HG03095 (cell line): ENCODE measurements at regions not wholly inside any gene's neighbourhood (a gene's known extent, or its start where the extent isn't known, plus 50 kb on each side); places are given as distances from the start of the nearest gene placed in this dataset.
"Not testable (repeated sequence)": the region's sequence is repeated elsewhere in the genome, so short reads cannot be mapped to it uniquely, and the experiment has no call there.

Experiments used
- ATAC-seq: cut with Tn5 transposase; IDR thresholded peaks from one replicate; pipeline ENCODE4 v1.9.1; 2021; ENCODE audit warnings: moderate library complexity; ENCODE audit not compliant: unreplicated experiment

GRCh38 chr15:62362144-62362543, 197.1 kb upstream of the C2CD4B start:
- ATAC-seq, result no peak

- no peak for ATAC-seq
These were observed 197.5 kb upstream of the C2CD4B start for GRCh38 chr15:62362608-62363007.

- no peak for ATAC-seq
These were observed 198.8 kb upstream of the C2CD4B start for GRCh38 chr15:62363913-62364312.

- ATAC-seq, result no peak
These were observed 200.8 kb upstream of the C2CD4B start for GRCh38 chr15:62365795-62366442.

GRCh38 chr15:62369454-62369853, 204.4 kb upstream of the C2CD4B start:
- no peak for ATAC-seq

GRCh38 chr15:62371683-62372082, 206.6 kb upstream of the C2CD4B start:
- not testable (repeated sequence) for ATAC-seq

- no peak for ATAC-seq
These were observed 212.8 kb upstream of the C2CD4B start for GRCh38 chr15:62377736-62378480.

- no peak for ATAC-seq
These were observed 213.8 kb upstream of the C2CD4B start for GRCh38 chr15:62378772-62379498.

- ATAC-seq, result no peak
These were observed 214.9 kb upstream of the C2CD4B start for GRCh38 chr15:62380011-62380410.

- ATAC-seq, result no peak
These were observed 217.0 kb upstream of the C2CD4B start for GRCh38 chr15:62382046-62382445.

- peak; percentile 73 for ATAC-seq
These were observed 225.1 kb upstream of the C2CD4B start, which contains the start of gene TLN2 for GRCh38 chr15:62389885-62390790. TSS of gene TLN2 (plus strand) at chr15:62390550.

GRCh38 chr15:62390791-62391640, 225.9 kb upstream of the C2CD4B start:
- ATAC-seq, result no peak

GRCh38 chr15:62391641-62392262, 226.7 kb upstream of the C2CD4B start:
- ATAC-seq, result no peak

- no peak for ATAC-seq
These were observed 227.3 kb upstream of the C2CD4B start for GRCh38 chr15:62392376-62392775.

GRCh38 chr15:62393196-62393595, 228.1 kb upstream of the C2CD4B start:
- no peak for ATAC-seq

- no peak for ATAC-seq
These were observed 229.0 kb upstream of the C2CD4B start for GRCh38 chr15:62394079-62394478.

GRCh38 chr15:62400778-62401177, 235.7 kb upstream of the C2CD4B start:
- ATAC-seq, result no peak

- ATAC-seq, result no peak
These were observed 237.6 kb upstream of the C2CD4B start for GRCh38 chr15:62402687-62403086.

- ATAC-seq, result no peak
These were observed 238.2 kb upstream of the C2CD4B start for GRCh38 chr15:62403164-62403809.
